ENCODE measurements at regions not wholly inside any gene's neighbourhood (a gene's known extent, or its start where the extent isn't known, plus 50 kb on each side); places are given as distances from the start of the nearest gene placed in this dataset.

- H3K4me2 ChIP-seq (ENCODE audit: low read depth, low read length, poor library complexity, severe bottlenecking) = no peak overlapping the region
- H3K9me3 ChIP-seq (ENCODE audit: insufficient read depth, low read length) = no peaks in the 10 kb centered on the region
- no peak overlapping the region for H3K4me3 ChIP-seq (ENCODE audit: insufficient read depth, low read length, poor library complexity, severe bottlenecking)
- no peaks in the 10 kb centered on the region for H3K79me2 ChIP-seq (ENCODE audit: insufficient read depth, low read length)
- H2AFZ ChIP-seq (ENCODE audit: low read depth, low read length, severe bottlenecking) = no peak overlapping the region
- no peaks in the 10 kb centered on the region for H3K27me3 ChIP-seq (ENCODE audit: low read length)
- H4K20me1 ChIP-seq (ENCODE audit: low read depth, low read length) = no peaks in the 10 kb centered on the region
- TF ChIP-seq, protein P1, sequence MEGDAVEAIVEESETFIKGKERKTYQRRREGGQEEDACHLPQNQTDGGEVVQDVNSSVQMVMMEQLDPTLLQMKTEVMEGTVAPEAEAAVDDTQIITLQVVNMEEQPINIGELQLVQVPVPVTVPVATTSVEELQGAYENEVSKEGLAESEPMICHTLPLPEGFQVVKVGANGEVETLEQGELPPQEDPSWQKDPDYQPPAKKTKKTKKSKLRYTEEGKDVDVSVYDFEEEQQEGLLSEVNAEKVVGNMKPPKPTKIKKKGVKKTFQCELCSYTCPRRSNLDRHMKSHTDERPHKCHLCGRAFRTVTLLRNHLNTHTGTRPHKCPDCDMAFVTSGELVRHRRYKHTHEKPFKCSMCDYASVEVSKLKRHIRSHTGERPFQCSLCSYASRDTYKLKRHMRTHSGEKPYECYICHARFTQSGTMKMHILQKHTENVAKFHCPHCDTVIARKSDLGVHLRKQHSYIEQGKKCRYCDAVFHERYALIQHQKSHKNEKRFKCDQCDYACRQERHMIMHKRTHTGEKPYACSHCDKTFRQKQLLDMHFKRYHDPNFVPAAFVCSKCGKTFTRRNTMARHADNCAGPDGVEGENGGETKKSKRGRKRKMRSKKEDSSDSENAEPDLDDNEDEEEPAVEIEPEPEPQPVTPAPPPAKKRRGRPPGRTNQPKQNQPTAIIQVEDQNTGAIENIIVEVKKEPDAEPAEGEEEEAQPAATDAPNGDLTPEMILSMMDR (IDR thresholded peaks at IDR 0.05; ENCODE audit: insufficient read depth, low read length, poor library complexity, severe bottlenecking) = no peak
- TF ChIP-seq EZH2phosphoT487 (conservative IDR thresholded peaks at IDR 0.05; ENCODE audit: low read length) = no peak
- no peaks in the 10 kb centered on the region for H3F3A ChIP-seq (ENCODE audit: insufficient read depth)
- no peaks in the 10 kb centered on the region for H3K9me2 ChIP-seq (replicated peaks; ENCODE audit: insufficient read depth, low read length)
- no peaks in the 10 kb centered on the region for H3K36me3 ChIP-seq (ENCODE audit: low read length)
- no peak overlapping the region for H3K9ac ChIP-seq (ENCODE audit: low read length)
- H3K27ac ChIP-seq (ENCODE audit: low read depth, low read length) = no peak overlapping the region
Observed at GRCh38 chr10:10960534-10960933, 57.1 kb upstream of the CELF2 start.

GRCh38 chr10:10961072-10961471 lies 56.6 kb upstream of the CELF2 start:
- no peak overlapping the region for H3K9ac ChIP-seq (ENCODE audit: low read length)
- H3K9me2 ChIP-seq (replicated peaks; ENCODE audit: insufficient read depth, low read length) = no peaks in the 10 kb centered on the region
- H3K36me3 ChIP-seq (ENCODE audit: low read length) = no peaks in the 10 kb centered on the region
- H3K4me2 ChIP-seq (ENCODE audit: low read depth, low read length, poor library complexity, severe bottlenecking) = no peak overlapping the region
- H3K79me2 ChIP-seq (ENCODE audit: insufficient read depth, low read length) = no peaks in the 10 kb centered on the region
- no peak overlapping the region for H3K4me3 ChIP-seq (ENCODE audit: insufficient read depth, low read length, poor library complexity, severe bottlenecking)
- TF ChIP-seq, protein P1 (IDR thresholded peaks at IDR 0.05; ENCODE audit: insufficient read depth, low read length, poor library complexity, severe bottlenecking) = no peak
- TF ChIP-seq EZH2phosphoT487 (conservative IDR thresholded peaks at IDR 0.05; ENCODE audit: low read length) = no peak
- H2AFZ ChIP-seq (ENCODE audit: low read depth, low read length, severe bottlenecking) = no peak overlapping the region
- no peaks in the 10 kb centered on the region for H3F3A ChIP-seq (ENCODE audit: insufficient read depth)
- H4K20me1 ChIP-seq (ENCODE audit: low read depth, low read length) = no peaks in the 10 kb centered on the region
- no peaks in the 10 kb centered on the region for H3K27me3 ChIP-seq (ENCODE audit: low read length)
- H3K27ac ChIP-seq (ENCODE audit: low read depth, low read length) = no peak overlapping the region
- no peaks in the 10 kb centered on the region for H3K9me3 ChIP-seq (ENCODE audit: insufficient read depth, low read length)

- TF ChIP-seq, protein P1 (IDR thresholded peaks at IDR 0.05; ENCODE audit: insufficient read depth, low read length, poor library complexity, severe bottlenecking) = no peak
- no peak for TF ChIP-seq EZH2phosphoT487 (conservative IDR thresholded peaks at IDR 0.05; ENCODE audit: low read length)
- H3K27me3 ChIP-seq (ENCODE audit: low read length) = no peaks in the 10 kb centered on the region
- no peak overlapping the region for H3K4me3 ChIP-seq (ENCODE audit: insufficient read depth, low read length, poor library complexity, severe bottlenecking)
- no peaks in the 10 kb centered on the region for H3K9me3 ChIP-seq (ENCODE audit: insufficient read depth, low read length)
- no peaks in the 10 kb centered on the region for H3K9me2 ChIP-seq (replicated peaks; ENCODE audit: insufficient read depth, low read length)
- no peak overlapping the region for H3K9ac ChIP-seq (ENCODE audit: low read length)
- H3K79me2 ChIP-seq (ENCODE audit: insufficient read depth, low read length) = no peaks in the 10 kb centered on the region
- no peaks in the 10 kb centered on the region for H4K20me1 ChIP-seq (ENCODE audit: low read depth, low read length)
- H2AFZ ChIP-seq (ENCODE audit: low read depth, low read length, severe bottlenecking) = no peak overlapping the region
- no peak overlapping the region for H3K4me2 ChIP-seq (ENCODE audit: low read depth, low read length, poor library complexity, severe bottlenecking)
- H3F3A ChIP-seq (ENCODE audit: insufficient read depth) = no peaks in the 10 kb centered on the region
- H3K36me3 ChIP-seq (ENCODE audit: low read length) = no peaks in the 10 kb centered on the region
- no peak overlapping the region for H3K27ac ChIP-seq (ENCODE audit: low read depth, low read length)
Observed at GRCh38 chr10:10967029-10967428, 50.6 kb upstream of the CELF2 start.
